Liver (tissue), 8 donors: ENCODE measurements at regions not wholly inside any gene's neighbourhood (a gene's known extent, or its start where the extent isn't known, plus 50 kb on each side); places are given as distances from the start of the nearest gene placed in this dataset.

Source experiments
- DNase-seq: peaks from one replicate; pipeline ENCODE4 v3.0.0-alpha.2; 2017; ENCODE audit warnings: low spot score
- H3K27ac ChIP-seq, 2 donors: one replicate each; pipeline ENCODE4 v1.7.0; 2013; ENCODE audit warnings: inconsistent platforms in 2 of 2, low read length in 2 of 2, control low read depth in 1 of 2, low read depth in 1 of 2, mild to moderate bottlenecking in 1 of 2
- H3K27me3 ChIP-seq, 4 donors: one replicate each; pipeline versions ENCODE4 v1.6.1 to v1.7.0; 2013; ENCODE audit warnings: low read length in 3 of 4, inconsistent platforms in 1 of 4, mild to moderate bottlenecking in 1 of 4, moderate library complexity in 1 of 4; ENCODE audit not compliant: control insufficient read depth in 4 of 4, insufficient read depth in 4 of 4
- H3K36me3 ChIP-seq, 4 donors: one replicate each; pipeline versions ENCODE4 v1.6.1 to v1.7.0; 2013; ENCODE audit warnings: low read length in 3 of 4, mild to moderate bottlenecking in 3 of 4, low read depth in 1 of 4, moderate library complexity in 1 of 4; ENCODE audit not compliant: control insufficient read depth in 4 of 4, insufficient read depth in 3 of 4
- H3K4me1 ChIP-seq, 4 donors: one replicate each; pipeline versions ENCODE4 v1.6.1 to v1.7.0; 2013; ENCODE audit warnings: low read length in 3 of 4, mild to moderate bottlenecking in 3 of 4, moderate library complexity in 1 of 4; ENCODE audit not compliant: control insufficient read depth in 4 of 4, insufficient read depth in 4 of 4
- H3K4me3 ChIP-seq, 3 donors: one replicate each; pipeline versions ENCODE4 v1.6.1 to v1.7.0; 2013; ENCODE audit warnings: low read length in 3 of 3, control low read depth in 1 of 3, low read depth in 1 of 3, mild to moderate bottlenecking in 1 of 3
- H3K9ac ChIP-seq, 2 donors: one replicate each; pipeline ENCODE4 v1.7.0; 2013; ENCODE audit warnings: low read length in 2 of 2, mild to moderate bottlenecking in 2 of 2, moderate library complexity in 2 of 2, control low read depth in 1 of 2, low read depth in 1 of 2
- H3K9me3 ChIP-seq, 4 donors: one replicate each; pipeline versions ENCODE4 v1.6.1 to v1.7.0; 2013; ENCODE audit warnings: low read length in 3 of 4; ENCODE audit not compliant: control insufficient read depth in 4 of 4
- EGR1 ChIP-seq, 2 donors: IDR thresholded peaks; 2 replicates each; pipeline ENCODE4 v1.6.1; 2016 to 2018; ENCODE audit warnings: antibody characterized with exemption in 2 of 2, low read depth in 2 of 2
- NR2F2 ChIP-seq: IDR thresholded peaks from 2 replicates; pipeline ENCODE4 v1.6.1; 2016; ENCODE audit warnings: antibody characterized with exemption
- RAD21 ChIP-seq, 2 donors: IDR thresholded peaks; 2 replicates each; pipeline ENCODE4 v1.6.1; 2016; ENCODE audit warnings: antibody characterized with exemption in 2 of 2, mild to moderate bottlenecking in 2 of 2
- RXRA ChIP-seq, 2 donors: IDR thresholded peaks; 2 replicates each; pipeline ENCODE4 v1.6.1; 2017 to 2018; ENCODE audit warnings: antibody characterized with exemption in 2 of 2, mild to moderate bottlenecking in 1 of 2
- TAF1 ChIP-seq: conservative IDR thresholded peaks from 2 replicates; pipeline ENCODE4 v1.6.1; 2016; ENCODE audit warnings: antibody characterized with exemption, mild to moderate bottlenecking
- WGBS: extraction: QIAGEN DNeasy Blood & Tissue Kit; methylation state at CpG from one replicate; pipeline ENCODE4 v1.1.7; 2013; 5-methylcytosine and 5-hydroxymethylcytosine counted together
- TF ChIP-seq, protein P1 (sequence below): fragments of 150-350 bp; IDR thresholded peaks from 2 replicates; pipeline ENCODE4 v1.5.1; 2017; ENCODE audit warnings: improper control_type of control experiment, low read depth, low read length; ENCODE audit not compliant: missing input control
- TF ChIP-seq, protein P2 (sequence below): IDR thresholded peaks from 2 replicates; pipeline ENCODE4 v1.6.1; 2016; ENCODE audit warnings: antibody characterized with exemption
- TF ChIP-seq, protein P3 (sequence below): IDR thresholded peaks from 2 replicates; pipeline ENCODE4 v1.6.1; 2016; ENCODE audit warnings: antibody characterized with exemption
- TF ChIP-seq, protein P4 (sequence below): IDR thresholded peaks from 2 replicates; pipeline ENCODE4 v1.6.1; 2016; ENCODE audit warnings: antibody characterized with exemption
- TF ChIP-seq, protein P5 (sequence below): IDR thresholded peaks from 2 replicates; pipeline ENCODE4 v1.6.1; 2016; ENCODE audit warnings: antibody characterized with exemption, mild to moderate bottlenecking
- donor health status: healthy.
- donor health status: healthy.
- donor health status: healthy.
- donor health status: healthy.
- donor health status: healthy.

DNA sequence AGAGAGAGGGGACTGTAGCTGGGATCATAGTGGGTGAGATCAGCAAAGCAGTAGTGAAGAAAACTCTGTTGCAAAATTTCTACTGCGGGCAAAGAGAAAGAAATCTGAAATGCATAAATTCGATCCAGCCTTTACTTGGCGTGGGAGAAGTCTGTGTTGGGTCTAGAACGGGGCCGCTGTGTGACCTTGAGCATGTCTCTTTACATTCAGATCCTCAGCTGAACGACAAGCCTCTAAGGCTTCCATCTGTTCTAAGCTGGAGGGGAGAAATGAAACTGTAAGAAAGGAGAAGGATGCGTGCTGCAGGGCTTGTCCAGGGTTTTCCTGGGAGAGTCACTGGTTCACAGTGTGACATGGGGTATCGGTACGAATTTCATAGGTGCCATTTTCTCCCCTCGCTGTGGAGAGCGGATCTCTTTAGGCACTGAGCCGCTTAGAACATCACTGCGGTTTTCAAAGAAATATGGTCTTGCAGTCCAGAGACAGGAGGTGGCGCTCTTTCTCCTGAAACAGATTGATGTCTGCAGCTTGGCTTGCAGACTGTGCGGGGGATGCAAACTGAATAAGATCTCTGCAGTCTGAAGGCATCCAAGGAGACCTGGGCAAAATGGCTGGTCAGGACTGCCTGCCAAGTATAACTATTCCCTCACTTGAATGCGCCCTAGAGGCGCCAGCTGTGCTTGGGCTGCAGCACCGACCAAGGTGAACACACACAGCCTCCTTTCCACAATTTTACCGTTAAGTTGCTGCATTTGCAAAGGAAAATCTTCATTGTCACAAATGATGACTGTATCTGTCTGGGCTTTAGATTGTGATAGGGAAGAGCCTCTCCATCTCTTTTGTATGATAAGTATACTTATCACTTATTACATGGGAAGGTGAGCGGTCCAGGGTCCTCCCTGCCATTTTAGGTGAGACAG lies 104.1 kb downstream of the XCL2 start:
- Histone ChIP-seq H3K9ac (no peak overlapping the region), H3K27ac (no peak overlapping the region), H3K36me3 (no peaks in the 10 kb centered on the region), H3K4me1 (no peaks in the 10 kb centered on the region), H3K27me3 (no peaks in the 10 kb centered on the region), H3K4me3 (no peak overlapping the region), H3K9me3 (no peaks in the 10 kb centered on the region)
- 67% methylated on average over 20 of the region's 20 CpGs for WGBS
- DNase-seq = peak; percentile 64
- TF ChIP-seq RAD21 (IDR thresholded peaks at IDR 0.05) = peak; percentile 85 to 94
- TF ChIP-seq, protein P1, sequence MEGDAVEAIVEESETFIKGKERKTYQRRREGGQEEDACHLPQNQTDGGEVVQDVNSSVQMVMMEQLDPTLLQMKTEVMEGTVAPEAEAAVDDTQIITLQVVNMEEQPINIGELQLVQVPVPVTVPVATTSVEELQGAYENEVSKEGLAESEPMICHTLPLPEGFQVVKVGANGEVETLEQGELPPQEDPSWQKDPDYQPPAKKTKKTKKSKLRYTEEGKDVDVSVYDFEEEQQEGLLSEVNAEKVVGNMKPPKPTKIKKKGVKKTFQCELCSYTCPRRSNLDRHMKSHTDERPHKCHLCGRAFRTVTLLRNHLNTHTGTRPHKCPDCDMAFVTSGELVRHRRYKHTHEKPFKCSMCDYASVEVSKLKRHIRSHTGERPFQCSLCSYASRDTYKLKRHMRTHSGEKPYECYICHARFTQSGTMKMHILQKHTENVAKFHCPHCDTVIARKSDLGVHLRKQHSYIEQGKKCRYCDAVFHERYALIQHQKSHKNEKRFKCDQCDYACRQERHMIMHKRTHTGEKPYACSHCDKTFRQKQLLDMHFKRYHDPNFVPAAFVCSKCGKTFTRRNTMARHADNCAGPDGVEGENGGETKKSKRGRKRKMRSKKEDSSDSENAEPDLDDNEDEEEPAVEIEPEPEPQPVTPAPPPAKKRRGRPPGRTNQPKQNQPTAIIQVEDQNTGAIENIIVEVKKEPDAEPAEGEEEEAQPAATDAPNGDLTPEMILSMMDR = peak; percentile 63
- TF ChIP-seq, protein P2, sequence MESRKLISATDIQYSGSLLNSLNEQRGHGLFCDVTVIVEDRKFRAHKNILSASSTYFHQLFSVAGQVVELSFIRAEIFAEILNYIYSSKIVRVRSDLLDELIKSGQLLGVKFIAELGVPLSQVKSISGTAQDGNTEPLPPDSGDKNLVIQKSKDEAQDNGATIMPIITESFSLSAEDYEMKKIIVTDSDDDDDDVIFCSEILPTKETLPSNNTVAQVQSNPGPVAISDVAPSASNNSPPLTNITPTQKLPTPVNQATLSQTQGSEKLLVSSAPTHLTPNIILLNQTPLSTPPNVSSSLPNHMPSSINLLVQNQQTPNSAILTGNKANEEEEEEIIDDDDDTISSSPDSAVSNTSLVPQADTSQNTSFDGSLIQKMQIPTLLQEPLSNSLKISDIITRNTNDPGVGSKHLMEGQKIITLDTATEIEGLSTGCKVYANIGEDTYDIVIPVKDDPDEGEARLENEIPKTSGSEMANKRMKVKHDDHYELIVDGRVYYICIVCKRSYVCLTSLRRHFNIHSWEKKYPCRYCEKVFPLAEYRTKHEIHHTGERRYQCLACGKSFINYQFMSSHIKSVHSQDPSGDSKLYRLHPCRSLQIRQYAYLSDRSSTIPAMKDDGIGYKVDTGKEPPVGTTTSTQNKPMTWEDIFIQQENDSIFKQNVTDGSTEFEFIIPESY = no peak

DNA sequence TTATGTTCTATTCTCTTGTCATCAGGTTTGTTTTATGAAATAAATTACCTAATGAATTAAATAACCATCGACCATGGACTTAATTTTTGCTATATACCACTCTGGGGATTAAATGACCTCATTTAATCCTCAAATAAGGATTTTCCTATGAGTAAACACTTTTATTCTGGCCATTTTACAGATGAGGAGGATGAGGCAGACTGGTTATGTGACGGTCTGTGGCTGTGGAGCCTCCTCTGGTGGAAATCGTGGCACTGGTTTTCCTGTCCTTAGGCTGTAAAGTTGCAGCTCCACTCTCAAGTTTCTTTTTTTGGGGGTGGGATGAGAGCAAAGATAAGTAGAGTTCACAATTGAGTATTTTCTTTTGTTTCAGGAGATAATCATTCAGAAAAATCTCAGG lies 105.2 kb downstream of the XCL2 start:
- DNase-seq = no peak
- H3K36me3 ChIP-seq = no peaks in the 10 kb centered on the region
- WGBS = 85% methylated on average over 3 of the region's 3 CpGs
- TF ChIP-seq, protein P3, sequence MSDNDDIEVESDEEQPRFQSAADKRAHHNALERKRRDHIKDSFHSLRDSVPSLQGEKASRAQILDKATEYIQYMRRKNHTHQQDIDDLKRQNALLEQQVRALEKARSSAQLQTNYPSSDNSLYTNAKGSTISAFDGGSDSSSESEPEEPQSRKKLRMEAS = no peak
- TF ChIP-seq, protein P4, sequence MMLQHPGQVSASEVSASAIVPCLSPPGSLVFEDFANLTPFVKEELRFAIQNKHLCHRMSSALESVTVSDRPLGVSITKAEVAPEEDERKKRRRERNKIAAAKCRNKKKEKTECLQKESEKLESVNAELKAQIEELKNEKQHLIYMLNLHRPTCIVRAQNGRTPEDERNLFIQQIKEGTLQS = no peak
- H3K27me3 ChIP-seq = no peaks in the 10 kb centered on the region
- H3K9me3 ChIP-seq = no peaks in the 10 kb centered on the region
- no peak overlapping the region for H3K27ac ChIP-seq
- no peak overlapping the region for H3K9ac ChIP-seq
- no peak overlapping the region for H3K4me3 ChIP-seq
- H3K4me1 ChIP-seq = no peaks in the 10 kb centered on the region

DNA sequence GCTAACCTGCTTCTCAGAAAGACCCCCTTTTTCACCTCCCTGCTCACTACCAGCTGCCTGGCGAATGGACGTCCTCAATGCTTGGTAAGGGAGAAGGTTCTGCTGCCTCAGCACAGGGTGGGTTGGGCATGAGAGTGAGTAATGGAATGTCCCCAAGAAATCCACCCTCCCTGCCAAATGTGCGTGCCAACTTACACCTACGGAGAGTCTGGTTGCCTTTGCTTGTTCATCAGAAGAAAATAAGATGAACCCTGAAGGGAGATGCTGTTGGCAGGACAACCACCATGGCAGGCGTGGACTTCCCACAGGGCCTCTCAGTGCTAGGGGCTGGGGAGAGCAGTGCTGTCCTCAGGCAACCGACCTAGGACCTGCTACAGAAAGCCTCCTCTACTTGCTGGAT lies 106.0 kb downstream of the XCL2 start:
- Histone ChIP-seq H3K4me1 (no peaks in the 10 kb centered on the region), H3K9ac (no peak overlapping the region), H3K9me3 (no peaks in the 10 kb centered on the region), H3K27ac (no peak overlapping the region), H3K27me3 (no peaks in the 10 kb centered on the region), H3K36me3 (no peaks in the 10 kb centered on the region), H3K4me3 (no peak overlapping the region)
- TF ChIP-seq, protein P5, sequence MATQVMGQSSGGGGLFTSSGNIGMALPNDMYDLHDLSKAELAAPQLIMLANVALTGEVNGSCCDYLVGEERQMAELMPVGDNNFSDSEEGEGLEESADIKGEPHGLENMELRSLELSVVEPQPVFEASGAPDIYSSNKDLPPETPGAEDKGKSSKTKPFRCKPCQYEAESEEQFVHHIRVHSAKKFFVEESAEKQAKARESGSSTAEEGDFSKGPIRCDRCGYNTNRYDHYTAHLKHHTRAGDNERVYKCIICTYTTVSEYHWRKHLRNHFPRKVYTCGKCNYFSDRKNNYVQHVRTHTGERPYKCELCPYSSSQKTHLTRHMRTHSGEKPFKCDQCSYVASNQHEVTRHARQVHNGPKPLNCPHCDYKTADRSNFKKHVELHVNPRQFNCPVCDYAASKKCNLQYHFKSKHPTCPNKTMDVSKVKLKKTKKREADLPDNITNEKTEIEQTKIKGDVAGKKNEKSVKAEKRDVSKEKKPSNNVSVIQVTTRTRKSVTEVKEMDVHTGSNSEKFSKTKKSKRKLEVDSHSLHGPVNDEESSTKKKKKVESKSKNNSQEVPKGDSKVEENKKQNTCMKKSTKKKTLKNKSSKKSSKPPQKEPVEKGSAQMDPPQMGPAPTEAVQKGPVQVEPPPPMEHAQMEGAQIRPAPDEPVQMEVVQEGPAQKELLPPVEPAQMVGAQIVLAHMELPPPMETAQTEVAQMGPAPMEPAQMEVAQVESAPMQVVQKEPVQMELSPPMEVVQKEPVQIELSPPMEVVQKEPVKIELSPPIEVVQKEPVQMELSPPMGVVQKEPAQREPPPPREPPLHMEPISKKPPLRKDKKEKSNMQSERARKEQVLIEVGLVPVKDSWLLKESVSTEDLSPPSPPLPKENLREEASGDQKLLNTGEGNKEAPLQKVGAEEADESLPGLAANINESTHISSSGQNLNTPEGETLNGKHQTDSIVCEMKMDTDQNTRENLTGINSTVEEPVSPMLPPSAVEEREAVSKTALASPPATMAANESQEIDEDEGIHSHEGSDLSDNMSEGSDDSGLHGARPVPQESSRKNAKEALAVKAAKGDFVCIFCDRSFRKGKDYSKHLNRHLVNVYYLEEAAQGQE = no peak
- no peak for TF ChIP-seq RXRA (IDR thresholded peaks at IDR 0.05)
- TF ChIP-seq, protein P3 = no peak
- no peak for TF ChIP-seq EGR1 (IDR thresholded peaks at IDR 0.05; ENCODE audit: low read depth in 2 of 2)
- no peak for TF ChIP-seq NR2F2
- TF ChIP-seq TAF1 = no peak
- no peak for DNase-seq
- 98% methylated on average over 6 of the region's 6 CpGs for WGBS
